SU-DHL-6 (cell line): ENCODE measurements at regions not wholly inside any gene's neighbourhood (a gene's known extent, or its start where the extent isn't known, plus 50 kb on each side); places are given as distances from the start of the nearest gene placed in this dataset.

Source experiments
- CTCF ChIP-seq: fragments of 200-600 bp; sonication (generic); IDR thresholded peaks from one replicate; pipeline ENCODE4 v1.5.1; 2017; ENCODE audit warnings: antibody characterized with exemption, mild to moderate bottlenecking, low read length, moderate library complexity; ENCODE audit not compliant: insufficient read depth, poor library complexity, severe bottlenecking
- EZH2phosphoT487 ChIP-seq: fragments of 200-600 bp; sonication (generic), shearing (Covaris generic); conservative IDR thresholded peaks from 2 replicates; pipeline ENCODE4 v1.6.1; 2018; ENCODE audit warnings: mild to moderate bottlenecking, antibody characterized with exemption, low read length, moderate library complexity, mixed read lengths

GRCh38 chr18:10119991-10120390, 206.2 kb downstream of the VAPA start:
- TF ChIP-seq CTCF (no peak), EZH2phosphoT487 (no peak)
